ENCODE measurements at regions not wholly inside any gene's neighbourhood (a gene's known extent, or its start where the extent isn't known, plus 50 kb on each side); places are given as distances from the start of the nearest gene placed in this dataset.

- DNase-seq (ENCODE audit: low read depth), result no peak
- TF ChIP-seq, protein P1, sequence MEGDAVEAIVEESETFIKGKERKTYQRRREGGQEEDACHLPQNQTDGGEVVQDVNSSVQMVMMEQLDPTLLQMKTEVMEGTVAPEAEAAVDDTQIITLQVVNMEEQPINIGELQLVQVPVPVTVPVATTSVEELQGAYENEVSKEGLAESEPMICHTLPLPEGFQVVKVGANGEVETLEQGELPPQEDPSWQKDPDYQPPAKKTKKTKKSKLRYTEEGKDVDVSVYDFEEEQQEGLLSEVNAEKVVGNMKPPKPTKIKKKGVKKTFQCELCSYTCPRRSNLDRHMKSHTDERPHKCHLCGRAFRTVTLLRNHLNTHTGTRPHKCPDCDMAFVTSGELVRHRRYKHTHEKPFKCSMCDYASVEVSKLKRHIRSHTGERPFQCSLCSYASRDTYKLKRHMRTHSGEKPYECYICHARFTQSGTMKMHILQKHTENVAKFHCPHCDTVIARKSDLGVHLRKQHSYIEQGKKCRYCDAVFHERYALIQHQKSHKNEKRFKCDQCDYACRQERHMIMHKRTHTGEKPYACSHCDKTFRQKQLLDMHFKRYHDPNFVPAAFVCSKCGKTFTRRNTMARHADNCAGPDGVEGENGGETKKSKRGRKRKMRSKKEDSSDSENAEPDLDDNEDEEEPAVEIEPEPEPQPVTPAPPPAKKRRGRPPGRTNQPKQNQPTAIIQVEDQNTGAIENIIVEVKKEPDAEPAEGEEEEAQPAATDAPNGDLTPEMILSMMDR (IDR thresholded peaks at IDR 0.05; ENCODE audit: insufficient read depth, low read depth, low read length, missing control alignments), result no peak
- H3K4me3 ChIP-seq (ENCODE audit: low read depth, low read length), result no peak overlapping the region
Observed at GRCh38 chr12:39077226-39077625, 171.8 kb upstream of the CPNE8 start.

DNA sequence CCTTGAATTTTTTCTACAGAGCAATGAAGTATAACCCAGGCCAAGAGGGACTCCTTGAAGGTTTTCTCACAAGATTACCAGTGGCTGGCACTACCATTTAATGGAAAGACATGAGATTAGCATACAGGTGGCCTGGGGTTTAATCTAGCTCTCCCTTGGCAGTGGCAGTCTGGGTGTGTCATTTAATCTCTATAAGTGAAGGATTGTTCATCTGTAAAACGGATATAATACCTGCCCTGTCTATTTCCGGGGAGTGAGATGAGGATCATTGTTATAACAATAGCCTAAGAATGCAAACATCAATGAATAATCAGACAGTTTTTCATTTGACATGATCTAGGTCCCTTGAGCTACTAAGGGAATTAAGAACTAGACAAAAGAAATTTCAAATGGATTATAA lies 168.7 kb upstream of the CPNE8 start:
- H3K4me3 ChIP-seq (ENCODE audit: low read depth, low read length), result no peak overlapping the region
- TF ChIP-seq, protein P1 (IDR thresholded peaks at IDR 0.05; ENCODE audit: insufficient read depth, low read depth, low read length, missing control alignments), result no peak
- DNase-seq (ENCODE audit: low read depth), result no peak

DNA sequence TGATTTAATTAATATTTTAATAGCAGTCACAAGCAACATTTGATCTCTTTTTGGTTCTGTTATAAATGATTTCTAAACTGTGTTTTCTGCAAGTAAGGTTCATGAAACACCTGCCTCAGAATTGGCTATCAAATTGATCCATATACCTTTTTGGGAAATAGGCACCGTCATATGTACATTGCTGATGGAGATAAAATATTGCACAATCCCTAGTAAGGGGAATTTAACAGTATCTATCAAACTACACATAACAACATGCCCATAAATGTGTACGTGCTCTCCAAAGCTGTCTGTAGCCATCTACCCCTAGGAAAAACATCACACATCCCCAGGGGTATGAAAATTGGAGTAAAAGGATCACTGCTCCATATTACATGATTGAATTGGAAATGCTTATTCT lies 167.3 kb upstream of the CPNE8 start:
- H3K4me3 ChIP-seq (ENCODE audit: low read depth, low read length), result no peak overlapping the region
- DNase-seq (ENCODE audit: low read depth), result no peak
- TF ChIP-seq, protein P1 (IDR thresholded peaks at IDR 0.05; ENCODE audit: insufficient read depth, low read depth, low read length, missing control alignments), result no peak

- H3K4me3 ChIP-seq (ENCODE audit: low read depth, low read length), result no peak overlapping the region
- TF ChIP-seq, protein P1 (IDR thresholded peaks at IDR 0.05; ENCODE audit: insufficient read depth, low read depth, low read length, missing control alignments), result no peak
- DNase-seq (ENCODE audit: low read depth), result no peak
Observed at GRCh38 chr12:39071611-39072010, 166.2 kb upstream of the CPNE8 start.

GRCh38 chr12:39070775-39071174 lies 165.4 kb upstream of the CPNE8 start:
- TF ChIP-seq, protein P1 (IDR thresholded peaks at IDR 0.05; ENCODE audit: insufficient read depth, low read depth, low read length, missing control alignments), result no peak

GRCh38 chr12:39065455-39065854 lies 160.1 kb upstream of the CPNE8 start:
- no peak overlapping the region for H3K4me3 ChIP-seq (ENCODE audit: low read depth, low read length)
- TF ChIP-seq, protein P1 (IDR thresholded peaks at IDR 0.05; ENCODE audit: insufficient read depth, low read depth, low read length, missing control alignments), result no peak
- DNase-seq (ENCODE audit: low read depth), result no peak

More at GRCh38 chr12:39070775-39071174, 165.4 kb upstream of the CPNE8 start:
- H3K4me3 ChIP-seq (ENCODE audit: low read depth, low read length), result no peak overlapping the region
- DNase-seq (ENCODE audit: low read depth), result no peak

GRCh38 chr12:39064708-39065107 lies 159.3 kb upstream of the CPNE8 start:
- TF ChIP-seq, protein P1 (IDR thresholded peaks at IDR 0.05; ENCODE audit: insufficient read depth, low read depth, low read length, missing control alignments), result no peak
- no peak overlapping the region for H3K4me3 ChIP-seq (ENCODE audit: low read depth, low read length)
- no peak for DNase-seq (ENCODE audit: low read depth)

Data from GM12865 (cell line).